ENCODE measurements at regions not wholly inside any gene's neighbourhood (a gene's known extent, or its start where the extent isn't known, plus 50 kb on each side); places are given as distances from the start of the nearest gene placed in this dataset.

- no peak for TF ChIP-seq CTCF (IDR thresholded peaks at IDR 0.05)
- TF ChIP-seq POLR2A (IDR thresholded peaks at IDR 0.05) = no peak
Observed at GRCh38 chr18:39191931-39192330, 1626.3 kb upstream of the CELF4 start.

Data from sigmoid colon (tissue), 3 donors.